ENCODE measurements at regions not wholly inside any gene's neighbourhood (a gene's known extent, or its start where the extent isn't known, plus 50 kb on each side); places are given as distances from the start of the nearest gene placed in this dataset.

DNA sequence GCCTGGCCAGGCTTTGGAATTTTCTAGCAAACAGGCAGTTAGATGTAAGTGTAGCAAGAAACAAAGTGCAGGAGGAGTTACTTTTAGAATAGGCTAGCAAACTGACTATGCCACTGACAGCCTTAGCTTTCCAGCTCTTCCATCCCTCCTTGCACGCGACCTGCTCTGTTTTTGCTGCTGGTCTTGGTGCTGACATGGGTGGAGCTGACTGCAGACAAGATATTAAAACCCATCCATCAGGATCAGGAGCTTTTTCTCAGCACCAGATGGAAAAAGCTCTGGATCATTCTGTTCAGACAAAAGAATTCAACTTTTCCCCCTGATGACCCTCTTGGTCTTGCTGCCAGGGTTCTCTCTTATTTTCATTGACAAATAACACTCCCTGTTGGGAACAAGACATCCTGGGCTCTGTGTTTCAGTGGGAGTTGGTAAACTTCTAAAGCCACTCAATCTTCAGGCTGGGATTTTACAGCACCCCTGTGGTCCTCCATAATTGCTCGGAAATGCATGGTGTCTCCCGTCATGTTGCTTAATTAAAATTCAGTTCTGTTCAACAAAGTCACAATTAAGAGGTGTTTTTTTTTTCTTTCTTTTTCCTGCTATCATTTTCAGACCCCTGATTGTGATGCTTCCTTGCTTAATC is 240.0 kb upstream of the LARGE1 start:
- DNase-seq, result no peak

DNA sequence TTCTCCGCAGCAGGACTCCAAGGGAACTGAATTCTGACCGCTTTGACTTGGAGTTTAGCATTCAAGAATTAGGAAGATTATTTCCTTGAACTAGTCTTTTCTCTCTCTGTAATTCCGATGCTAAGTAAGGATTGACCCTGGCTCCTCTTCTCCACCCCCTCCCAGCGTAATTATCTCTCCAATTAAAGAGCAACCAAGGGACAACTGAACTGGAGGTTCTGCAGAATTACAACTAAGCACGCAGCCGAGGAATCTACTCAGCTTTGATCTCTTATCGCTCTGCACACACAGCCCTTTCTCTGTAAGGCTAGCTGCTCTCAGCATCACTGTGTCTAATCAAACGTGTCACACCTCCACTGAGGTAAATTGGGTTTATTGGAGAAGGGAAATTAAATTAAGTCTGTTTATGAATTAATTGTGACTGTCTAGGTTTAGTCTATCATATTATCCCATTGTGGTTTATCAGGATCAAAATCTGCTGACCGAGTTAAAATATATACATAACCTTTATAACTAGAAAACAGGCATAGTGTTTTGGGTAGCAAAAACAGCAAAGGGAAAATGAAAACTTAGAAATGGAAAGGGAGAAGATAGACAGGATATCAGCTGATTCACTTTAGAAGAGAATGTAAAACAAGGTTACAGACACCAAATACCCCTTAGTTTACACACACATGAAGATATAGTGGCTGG is 241.3 kb upstream of the LARGE1 start:
- no peak for DNase-seq

DNA sequence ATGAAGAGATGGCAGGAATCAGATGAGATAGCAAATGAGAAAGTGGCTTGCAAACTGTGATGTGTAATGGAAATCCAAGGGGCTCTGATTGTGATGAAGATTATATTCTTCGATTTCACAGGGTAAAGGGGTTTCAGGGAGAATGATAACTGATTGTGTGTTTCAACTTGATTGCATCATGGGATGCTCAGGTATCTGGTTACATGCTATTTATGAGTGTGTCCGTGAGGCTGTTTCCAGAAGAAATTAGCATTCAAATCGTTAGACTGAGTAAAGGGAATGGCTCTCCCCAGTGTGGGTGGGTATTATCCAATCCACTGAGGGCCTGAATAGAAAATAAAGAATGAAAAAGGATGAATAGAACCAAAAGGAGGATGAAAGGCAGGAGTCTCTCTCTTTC is 278.7 kb upstream of the LARGE1 start:
- DNase-seq, result no peak

DNA sequence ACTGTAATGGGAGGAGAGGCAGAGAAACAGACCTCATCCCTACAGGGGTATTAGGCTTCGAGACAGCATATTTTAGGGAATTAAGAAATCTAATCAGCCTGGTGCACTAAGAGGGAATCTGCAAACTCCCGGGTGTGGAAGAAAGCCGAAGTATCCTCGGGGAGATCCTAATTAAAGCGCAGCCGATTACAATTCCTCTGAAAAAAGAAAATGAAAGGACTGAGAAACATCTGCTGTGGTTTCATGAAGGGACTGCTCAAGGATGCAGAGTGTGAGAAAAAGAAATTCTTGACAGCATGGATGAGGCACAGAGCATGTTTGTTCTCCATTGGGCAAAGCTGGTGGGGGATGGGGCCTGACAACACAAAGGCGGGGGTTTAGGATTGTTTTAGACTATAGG is 290.0 kb upstream of the LARGE1 start:
- no peak for DNase-seq

DNA sequence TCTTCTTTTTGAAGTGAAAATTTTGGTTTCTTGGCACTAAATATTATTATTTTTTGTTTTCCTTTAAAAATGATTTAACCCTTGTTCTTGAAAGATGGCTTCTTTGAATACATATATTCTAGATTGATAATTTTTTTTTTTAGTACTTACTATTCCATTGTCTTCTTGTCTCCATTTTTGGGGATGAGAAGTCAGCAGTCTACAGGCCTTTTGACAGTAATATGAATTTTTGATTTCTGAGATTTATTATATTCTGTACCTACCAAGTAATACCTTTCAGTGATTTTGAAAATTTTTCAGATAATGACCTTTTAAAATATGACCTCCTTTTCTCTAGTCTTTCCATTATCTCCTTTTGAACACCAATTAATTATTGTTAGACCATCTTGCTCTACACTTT is 294.1 kb upstream of the LARGE1 start:
- no peak for DNase-seq

DNA sequence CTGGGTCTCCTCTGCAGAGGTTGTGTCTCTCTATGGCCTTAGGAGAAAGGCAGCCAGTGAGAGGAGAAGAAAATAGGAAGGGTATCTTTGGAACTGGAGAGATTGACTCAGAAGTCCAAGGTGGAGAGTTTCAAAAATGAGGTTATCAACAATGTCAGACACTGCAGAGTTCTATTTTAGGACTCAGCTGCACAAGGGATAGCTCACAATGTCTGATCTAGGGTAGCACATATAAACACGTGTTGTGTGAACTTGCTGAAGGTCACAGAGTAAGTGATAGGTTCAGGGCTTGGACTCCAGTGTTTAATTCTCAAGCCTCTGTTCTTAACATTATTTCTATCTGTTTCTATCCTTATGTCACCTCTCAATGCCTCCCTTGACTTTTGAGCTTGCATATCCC is 305.0 kb upstream of the LARGE1 start:
- no peak for DNase-seq

DNA sequence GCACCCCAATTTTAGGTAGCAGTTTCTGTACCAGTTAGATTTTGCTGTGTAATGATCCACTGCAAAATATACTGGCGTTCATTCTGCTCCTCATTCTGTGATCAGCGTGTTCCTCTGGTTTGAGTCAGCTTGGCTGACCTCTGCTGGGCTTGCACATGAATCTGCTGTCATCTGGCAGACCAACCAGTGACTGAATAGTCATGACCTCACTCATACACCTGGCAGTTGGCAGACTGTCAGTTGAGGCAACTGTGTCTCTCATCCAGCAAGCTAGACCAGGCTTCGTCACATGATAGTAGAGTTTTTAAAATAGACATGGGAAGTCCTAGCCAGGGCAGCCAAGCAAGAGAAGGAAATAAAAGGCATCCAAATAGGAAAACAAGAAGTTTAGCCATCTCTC is 316.3 kb upstream of the LARGE1 start:
- DNase-seq, result no peak

DNA sequence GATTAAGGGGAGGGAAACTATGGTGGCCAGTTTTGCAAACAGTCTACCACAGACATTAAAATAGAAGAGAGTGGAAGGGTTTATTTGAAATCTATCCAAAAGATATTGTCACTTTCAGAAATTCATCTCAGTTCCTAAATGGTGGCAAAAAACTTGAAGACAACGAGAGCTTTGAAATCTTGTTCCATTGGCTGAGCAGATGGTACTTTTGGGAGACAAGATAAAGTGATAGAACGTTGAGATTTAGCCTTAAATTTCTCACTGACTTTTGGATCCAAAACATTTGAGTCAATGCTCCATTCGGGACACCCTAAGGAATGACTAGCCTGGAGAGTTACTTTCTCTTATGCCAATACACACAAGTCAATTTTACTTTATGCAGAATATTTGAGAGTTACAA is 319.1 kb upstream of the LARGE1 start:
- DNase-seq, result no peak

DNA sequence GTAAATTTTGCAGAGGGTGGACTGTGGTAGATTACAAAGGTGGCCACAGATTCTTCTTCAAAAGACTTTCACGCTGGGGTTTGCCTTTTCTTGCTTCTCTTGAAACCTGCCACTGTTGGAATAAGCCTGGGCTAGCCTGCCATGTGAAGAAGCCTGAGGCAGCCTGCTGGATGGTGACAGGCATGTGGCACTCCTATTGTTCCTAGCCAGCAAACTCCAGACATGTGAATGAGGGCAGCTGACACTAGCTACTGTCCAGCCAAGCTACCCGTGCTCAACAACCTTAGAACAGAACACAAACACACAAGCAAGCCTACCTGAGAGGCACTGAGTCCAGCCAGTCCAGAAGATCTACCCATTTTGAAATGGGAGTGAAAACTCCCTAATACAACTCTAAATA is 322.7 kb upstream of the LARGE1 start:
- no peak for DNase-seq

DNA sequence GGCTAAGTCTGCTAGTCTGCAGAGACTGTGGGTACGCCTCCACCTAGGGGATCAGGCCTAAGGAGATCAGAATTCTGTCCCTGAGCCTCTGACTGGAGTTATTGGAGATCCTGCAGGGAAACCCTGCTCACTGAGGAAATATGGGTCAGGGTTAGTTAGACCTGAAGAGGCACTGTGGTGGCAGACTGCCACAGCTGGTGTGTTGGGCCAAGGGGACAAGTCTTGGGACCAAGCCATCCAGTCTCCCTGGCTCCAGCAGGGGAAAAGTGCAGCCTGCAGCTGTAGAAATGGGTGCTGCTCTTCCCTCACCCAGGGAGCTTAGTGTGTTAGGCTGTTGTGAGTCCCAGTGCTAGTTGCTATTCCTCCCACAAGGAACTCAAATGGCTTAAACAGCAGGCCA is 334.8 kb upstream of the LARGE1 start:
- DNase-seq, result no peak

DNA sequence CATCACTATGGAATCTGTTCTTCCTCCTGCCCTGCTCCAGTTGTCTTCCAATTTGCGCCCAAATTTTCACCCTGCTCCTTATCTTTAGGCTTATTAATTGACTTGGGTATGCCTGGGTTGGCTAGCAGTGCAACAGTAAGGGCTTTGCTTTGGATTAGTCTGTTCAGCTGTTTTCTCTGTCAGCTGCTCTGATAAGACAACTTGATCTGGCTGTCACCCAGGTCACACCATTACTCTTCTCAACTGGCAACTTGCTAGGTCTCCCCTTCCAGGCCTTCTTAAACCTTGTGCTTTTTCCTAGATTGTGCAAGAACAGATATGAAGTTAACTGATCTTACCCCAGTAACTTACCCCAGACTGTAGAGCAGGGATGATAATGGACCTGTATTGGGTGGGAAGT is 357.8 kb upstream of the LARGE1 start:
- no peak for DNase-seq

DNA sequence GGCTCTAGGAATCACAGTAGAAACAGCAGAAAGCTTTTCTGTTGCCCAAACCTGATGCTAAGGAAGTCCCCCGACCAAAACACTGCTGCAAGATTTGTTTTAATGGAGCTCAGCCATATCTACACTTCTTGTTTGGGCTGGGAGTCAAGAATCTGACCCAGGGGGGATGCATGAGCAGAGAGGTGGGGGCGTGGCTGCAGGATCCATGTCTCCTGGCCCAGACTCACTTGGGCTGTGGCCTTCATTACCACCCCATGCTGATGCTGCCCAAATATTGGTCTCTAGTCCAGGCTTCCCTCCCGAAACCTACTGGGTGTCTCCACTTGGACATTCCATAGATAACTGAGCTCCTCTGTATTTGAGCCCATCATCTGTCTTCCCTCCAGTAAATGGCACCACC is 361.5 kb upstream of the LARGE1 start:
- no peak for DNase-seq

DNA sequence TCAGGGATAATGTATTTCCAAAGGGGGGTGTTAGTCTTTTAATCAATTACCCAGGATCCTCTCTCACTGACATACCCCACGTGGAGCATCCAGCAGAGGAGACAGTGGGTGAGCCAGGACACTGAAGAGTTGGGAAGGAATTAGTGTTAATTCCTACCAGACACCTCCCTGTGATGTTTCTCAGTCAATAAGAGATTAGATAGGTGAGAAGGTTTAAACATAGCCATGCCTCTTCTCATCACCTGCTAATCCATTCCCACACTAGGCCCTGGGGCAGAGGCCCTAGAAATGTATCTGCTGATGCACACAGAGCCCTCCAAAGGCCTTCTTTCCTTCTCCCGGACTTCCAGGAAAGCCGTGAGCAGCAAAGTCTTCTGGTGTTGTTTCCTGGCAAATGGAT is 363.6 kb upstream of the LARGE1 start:
- no peak for DNase-seq

DNA sequence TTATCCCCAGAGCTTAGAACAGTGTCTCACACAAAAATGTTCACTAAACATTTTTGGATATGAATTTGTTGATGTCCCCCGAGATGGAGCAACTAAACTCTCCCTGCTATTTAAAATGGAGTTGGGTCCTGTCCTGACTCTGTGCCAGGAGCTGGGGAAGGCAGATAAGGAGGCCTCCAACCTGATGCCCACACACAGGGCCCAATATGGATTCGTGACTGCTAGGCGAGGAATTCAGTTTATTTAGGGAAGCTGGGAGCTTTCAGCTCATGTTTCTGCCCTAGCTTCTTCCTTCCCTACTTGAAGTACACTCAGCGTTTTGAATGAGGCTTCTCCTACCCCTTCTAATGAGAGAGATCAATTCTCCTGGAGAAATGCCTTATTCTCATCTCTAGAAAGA is 373.0 kb upstream of the LARGE1 start:
- DNase-seq, result no peak

DNA sequence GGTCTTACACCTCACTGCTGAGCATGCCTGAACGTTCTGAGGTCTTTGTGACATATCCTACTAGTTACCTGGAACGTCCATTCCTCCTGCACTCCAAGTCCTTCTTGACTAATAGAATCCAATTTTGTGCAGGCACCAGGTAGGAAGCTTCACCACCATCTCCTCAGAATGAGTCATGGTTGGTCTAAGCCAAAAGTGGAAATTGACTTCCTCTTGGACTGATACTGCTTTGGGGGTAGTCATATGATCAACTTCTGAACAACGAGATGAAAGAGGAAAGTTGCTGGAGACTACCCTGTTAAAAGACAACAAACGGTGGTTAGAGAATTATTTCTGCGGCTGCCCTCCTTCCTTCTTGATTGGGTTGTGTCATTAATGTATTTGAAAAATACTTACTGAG is 374.2 kb upstream of the LARGE1 start:
- DNase-seq, result no peak

DNA sequence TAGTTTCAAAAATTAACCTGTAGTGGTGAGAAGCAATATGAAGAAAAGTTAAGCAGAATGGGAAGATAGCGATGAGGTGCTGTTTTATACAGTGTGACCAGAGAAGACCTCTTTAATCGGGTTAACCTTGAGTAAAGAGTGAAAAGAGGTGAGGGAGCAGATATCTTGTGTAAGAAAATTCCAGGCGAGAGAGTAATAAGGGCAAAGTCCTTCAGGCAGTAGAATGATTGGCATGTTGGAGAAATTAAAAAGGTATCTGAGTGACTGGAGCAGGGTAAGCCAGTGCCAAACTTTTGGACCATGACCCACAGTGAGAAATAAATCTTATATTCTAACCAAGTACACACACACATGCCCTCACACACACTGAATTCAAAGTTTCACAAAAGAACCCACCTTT is 374.7 kb upstream of the LARGE1 start:
- no peak for DNase-seq

DNA sequence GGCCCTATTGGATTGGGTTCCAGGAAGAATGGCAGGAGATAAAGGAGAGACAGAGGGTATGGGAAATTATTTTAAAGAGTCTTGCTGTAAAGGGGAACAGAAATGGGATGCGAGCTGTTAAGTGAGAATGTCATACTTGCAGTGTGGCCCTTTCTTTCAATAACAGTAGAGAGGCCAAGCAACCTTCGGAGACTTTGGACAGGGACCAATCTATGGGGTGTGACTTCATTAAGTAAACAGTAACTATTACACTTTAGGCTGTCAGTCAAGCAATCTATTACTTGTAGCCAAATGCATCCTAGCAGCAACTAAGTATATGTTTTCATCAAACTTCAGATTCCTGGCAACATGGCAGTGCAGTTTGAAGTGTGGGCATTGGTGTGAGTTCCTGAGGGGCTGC is 376.2 kb upstream of the LARGE1 start:
- DNase-seq, result no peak

DNA sequence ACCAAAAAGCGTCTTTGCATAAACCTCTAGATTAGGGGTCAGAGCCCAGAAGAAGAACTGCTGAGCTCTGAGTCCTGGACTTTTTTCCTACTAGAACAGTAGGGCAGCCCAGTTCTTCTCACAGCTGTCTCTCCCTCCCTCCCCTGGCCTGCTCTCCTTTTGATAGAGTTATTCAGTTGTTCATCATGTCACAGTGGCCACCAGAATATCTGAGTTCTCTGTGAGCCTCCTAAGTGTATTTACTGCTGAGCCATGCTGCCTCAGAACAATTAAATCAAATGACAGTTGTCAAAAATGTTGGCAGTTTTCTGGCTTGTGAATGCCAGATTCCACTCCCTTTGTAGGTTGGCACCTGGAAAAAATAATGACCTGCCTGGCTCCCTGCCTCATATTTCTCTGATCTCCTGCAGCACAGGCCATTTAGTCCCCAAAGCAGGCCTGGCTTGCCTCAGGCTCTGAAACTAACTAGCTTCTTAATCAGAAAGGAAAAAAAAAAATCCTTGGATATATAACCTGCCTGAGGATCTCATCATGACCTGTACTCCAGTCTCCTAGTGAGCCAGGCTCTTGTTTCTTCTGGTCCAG is 377.4 kb upstream of the LARGE1 start:
- DNase-seq, result no peak

DNA sequence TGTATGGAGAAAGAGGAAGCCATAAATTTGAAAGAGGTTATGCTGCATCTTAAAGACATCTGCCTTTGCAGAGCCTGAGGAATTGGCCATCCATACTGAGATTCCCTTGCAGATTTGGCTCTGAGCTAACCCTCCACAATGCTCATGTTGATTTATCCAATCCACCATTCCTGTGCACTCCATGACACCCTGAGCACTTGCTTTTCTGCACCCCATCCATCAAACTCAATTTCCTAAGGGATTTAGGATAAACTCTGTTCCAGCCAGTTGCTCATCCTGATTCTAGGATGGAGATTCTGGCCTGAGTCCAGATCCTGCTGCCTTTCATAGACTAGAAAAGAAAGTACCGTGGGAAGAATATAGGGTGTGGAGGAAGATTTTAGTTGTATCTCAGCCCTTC is 379.2 kb upstream of the LARGE1 start:
- no peak for DNase-seq

DNA sequence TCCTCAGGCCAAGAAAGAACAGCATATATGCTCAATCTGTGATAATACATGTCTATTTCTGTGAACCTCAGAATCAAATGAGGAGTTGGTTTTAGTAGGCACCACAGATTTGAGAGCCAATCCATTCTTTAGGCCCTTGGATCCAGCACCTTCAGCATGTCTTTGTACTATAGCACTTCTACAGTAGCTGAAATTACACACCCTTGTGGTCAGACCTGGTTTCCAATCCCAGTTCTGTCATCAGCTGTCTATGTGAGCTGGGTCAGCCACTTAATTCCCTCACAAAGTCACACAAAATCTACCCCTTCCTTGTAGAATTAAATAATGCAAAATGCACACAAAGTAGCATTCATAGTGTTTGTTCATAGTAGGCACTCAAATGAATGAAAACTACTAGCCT is 381.3 kb upstream of the LARGE1 start:
- no peak for DNase-seq

DNA sequence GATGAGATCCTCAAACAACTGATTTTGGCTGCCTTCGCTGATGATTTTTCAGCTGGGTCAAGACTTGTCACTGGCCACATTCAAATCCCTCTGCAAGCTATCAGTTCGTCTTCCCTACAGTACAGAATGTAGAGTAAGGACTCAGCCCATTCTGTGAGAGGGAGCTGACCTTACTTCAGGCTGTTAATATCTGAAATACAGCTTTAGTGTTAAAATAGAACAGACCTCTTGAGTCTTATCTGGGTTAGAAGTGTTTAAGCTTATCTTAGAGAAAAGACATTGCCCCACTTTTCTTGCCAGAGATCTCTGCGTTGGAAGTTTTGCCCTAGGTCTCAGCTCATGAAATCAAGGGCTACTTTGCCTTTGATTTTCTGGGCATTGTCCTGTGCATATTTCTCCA is 383.4 kb upstream of the LARGE1 start:
- DNase-seq, result no peak

DNA sequence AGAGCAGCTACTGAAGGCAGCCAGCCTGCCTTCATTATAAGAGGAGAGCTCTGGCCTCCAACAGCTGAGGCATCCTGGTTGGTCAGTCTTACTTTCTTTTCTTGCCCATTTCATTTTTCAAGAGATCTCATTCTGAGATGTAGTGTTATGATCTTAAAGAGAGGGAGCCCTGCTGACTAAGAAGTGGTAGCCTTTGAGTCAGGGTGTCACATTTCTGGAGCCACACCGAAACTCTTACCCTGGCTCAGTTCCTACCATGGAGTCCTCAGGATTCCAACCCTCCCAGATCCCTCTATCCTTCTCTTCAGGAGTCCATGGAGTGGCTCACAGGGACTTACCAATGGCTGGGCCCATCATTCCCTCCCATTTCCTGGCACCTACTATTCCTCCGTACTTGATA is 386.1 kb upstream of the LARGE1 start:
- DNase-seq, result no peak

DNA sequence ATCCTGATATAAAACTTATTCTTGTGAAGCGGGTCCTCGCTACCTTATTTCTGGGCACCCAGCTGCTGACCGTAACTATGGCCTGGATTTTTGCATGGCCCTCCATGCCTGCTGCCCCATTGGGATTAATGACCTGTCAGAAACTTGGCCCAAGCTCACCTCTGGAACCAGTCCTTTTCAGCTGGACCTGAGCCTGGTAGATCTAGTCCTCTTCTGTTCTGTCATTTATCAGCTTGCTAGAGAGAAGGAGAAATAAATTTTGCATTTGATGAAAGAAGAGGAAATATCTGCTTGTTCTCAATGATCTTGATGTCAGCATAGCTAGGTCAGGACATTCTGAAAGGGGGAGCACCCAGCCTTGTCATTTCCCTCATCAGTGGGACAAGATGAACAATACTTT is 387.8 kb upstream of the LARGE1 start:
- no peak for DNase-seq

DNA sequence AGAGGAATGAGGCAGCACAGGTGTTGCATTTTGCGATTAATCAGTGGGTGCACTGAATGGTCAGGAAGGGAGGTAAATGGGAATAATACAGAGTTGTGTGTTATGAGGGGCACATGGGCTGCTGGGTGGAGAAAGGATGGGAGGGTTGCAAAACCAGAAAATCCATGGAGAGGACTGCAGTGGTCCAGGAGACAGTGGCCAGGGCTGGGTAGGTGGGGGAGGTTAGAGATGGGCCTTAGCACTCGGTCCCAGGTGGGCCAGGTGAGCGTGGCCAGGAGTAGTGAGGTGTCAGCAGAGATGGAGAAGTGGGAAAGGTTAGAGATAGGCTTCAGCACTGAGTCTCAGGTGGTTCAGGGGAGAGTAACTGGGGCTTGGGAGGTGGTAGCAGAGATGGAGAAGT is 399.1 kb upstream of the LARGE1 start:
- no peak for DNase-seq

DNA sequence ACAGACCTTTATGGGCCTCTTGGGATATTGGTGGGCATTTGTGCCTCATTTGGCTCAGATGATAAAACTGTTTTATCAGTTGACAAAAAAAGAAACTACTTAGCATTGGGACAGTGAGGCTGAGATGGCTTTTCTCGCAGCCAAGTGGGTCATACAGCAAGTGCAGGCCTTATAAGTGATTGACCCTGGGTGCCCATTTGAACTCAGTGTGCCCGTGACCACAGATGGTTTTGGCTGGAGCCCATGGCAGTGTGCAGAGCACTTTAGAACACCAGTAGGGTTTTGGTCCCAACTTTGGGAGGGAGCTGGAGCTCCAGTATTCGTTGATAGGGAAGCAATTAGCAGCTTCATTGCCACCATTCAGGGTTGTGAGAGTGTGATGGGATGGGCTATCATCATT is 404.5 kb upstream of the LARGE1 start:
- no peak for DNase-seq

Data from NCI-H1048 (cell line).